ENCODE measurements at regions not wholly inside any gene's neighbourhood (a gene's known extent, or its start where the extent isn't known, plus 50 kb on each side); places are given as distances from the start of the nearest gene placed in this dataset.

DNA sequence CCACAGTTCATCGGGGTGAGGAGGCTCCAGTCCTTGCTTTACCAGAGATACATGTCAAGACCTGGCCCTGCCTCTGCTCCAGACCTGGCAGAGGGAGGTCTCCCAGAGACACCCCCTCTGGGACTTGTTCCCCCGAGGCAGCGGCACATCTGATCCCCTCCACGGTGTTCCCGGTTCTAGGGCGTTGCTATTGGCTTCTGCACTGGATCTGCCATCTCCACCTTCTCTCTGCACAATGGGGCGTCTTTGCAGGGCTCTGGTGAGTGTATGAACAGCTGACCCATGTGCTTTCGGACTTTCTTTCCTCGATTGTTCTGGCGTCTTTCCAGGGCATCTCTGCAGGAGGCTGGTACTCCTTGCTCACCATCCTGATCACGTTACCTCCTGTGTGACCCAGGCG lies 930.4 kb downstream of the TBC1D22A start:
- DNase-seq (ENCODE audit: low spot score) (no peak), FAIRE-seq (no peak)

DNA sequence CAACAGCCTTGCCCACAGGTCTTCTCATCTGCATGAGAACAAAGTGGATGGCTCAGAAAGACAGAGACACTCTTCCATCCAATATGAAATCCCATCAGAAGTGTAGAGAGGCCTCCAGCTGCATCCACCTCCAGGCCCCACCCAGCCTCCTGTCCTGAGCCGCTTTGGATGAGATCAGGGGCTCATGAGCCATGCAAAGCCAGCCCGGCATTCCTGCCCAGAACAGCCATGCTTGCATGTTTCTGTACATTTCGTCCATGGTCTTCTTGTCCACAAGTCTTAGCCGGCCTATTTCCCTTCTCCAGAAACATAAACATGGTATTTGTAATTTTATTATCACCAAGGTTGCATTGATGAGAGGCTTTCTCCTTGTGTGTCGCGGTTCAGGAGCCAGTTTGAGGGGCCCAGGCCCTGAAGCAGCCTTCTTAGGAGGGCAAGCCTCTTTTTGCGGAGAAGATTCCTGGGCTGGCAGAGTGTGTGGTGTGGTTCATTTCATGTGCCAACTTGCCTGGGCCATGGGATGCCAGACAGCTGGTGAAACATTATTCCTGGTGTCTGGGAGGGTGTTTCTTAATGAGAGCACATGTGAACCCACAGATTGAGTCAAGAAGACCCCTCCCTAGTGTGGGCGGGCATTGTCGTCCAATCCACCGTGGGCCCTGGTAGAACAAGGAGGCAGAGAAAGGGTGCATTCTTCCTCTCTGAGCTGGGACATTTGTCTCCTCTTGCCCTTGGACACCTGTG lies 928.9 kb downstream of the TBC1D22A start:
- DNase-seq (ENCODE audit: low spot score) = no peak
- no peak for FAIRE-seq

DNA sequence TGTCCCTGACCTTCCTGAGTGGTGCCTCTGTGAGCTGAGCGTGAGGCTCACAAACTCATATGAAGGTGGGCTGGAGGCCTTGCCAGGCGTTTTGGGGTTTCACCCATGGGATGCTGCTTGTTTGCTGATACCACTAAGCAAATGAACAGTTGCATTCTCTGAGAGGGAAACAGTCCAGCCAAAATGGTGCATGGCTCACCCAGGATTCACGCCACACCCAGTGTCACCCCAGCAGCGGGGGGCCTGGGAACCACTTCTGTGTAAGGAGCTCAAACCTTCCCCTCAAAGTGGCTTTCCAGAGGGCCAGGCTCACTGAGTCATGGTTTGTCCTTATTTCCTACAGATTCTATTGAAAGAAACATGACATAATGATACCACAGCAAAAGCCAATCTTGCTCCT lies 928.1 kb downstream of the TBC1D22A start:
- no peak for FAIRE-seq
- no peak for DNase-seq (ENCODE audit: low spot score)

DNA sequence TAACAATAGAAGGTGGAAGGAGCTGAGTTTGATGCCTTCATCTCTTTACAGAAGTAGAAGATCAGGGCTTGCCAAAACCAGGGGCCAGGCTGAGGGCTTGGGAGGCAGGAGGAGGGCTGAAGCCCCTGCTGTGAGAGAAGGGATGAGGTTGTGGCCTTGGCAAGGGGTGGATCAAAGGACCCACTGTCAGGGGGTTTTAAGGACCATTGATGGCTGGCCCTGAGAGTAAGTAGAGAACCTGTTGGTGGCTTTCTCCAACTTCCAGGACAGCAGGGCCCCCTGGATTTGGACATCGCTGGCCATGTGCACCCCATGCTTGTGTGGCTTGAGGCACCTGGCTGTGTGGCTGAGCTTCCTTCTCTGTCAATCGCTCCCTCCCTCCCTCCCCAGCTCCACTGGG lies 927.7 kb downstream of the TBC1D22A start:
- DNase-seq (ENCODE audit: low spot score) = no peak
- no peak for FAIRE-seq

DNA sequence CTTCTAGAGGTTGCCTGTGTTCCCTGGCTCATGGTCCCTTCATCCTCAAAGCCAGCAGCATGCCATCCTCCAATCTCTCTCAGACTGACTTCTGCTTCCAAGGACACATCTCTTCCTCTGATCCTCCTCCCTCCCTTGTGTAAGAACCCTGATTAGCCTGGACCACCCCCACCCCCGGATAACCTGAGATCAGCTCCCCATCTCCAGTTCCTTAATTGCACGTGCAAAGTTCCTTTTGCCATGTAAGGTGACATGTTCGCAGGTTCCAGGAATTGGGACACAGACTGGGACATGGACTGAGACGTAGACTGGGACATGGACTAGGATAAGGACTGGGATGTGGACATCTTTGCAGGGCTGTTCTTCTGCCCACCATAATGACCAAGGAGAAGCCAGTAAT lies 925.3 kb downstream of the TBC1D22A start:
- DNase-seq (ENCODE audit: low spot score) (no peak), FAIRE-seq (no peak)

DNA sequence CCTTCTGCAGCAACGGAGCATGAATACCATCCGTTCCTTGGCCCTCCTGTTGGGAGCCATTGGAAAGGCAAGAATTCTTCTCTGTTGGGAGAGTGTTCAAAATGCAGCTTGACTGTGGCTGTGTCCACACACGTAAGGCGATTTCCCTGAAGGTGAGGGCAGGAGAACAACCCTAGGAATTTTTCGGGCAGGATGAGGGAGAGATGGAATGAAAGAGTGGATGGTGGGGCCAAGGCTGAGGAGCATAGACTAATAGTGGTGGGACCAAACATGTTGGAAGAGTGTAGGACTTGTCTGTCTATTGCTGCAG lies 924.9 kb downstream of the TBC1D22A start:
- FAIRE-seq = no peak
- no peak for DNase-seq (ENCODE audit: low spot score)

DNA sequence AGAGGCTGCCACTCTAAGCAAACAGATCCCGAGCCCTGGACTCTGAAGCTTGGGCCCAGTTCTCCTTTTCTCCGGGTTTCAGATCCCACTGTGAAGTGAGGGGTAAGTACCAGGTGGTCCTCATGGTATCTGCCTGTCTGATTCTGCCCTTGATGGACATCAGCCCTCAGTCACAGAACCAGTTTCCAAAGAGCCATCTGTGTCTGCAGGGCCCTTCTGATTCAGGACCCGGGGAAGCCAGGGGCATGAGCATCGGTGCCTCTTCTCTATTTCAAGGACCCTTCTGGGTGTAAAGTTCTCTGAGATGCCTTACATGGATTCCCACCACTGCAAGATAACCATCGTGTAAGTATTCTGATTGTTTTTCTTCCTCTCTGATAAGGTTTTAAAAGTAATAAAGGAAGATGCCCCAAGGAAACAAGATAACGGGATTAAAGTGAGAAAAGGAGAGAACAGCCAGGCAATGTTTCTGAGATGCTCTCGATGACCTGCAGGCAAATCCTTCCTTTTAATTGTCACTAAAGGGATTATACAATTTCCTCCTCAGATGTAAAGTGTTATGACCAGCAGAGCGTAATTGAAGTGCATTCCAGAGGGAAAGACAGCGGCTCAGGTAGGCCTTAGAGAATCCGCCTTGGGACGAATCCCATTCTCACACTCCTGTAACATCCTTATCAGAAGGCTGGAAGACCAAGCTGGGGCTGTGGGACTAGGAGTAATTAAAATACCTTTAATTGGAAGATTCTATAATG lies 924.3 kb downstream of the TBC1D22A start:
- FAIRE-seq (no peak), DNase-seq (ENCODE audit: low spot score) (no peak)

DNA sequence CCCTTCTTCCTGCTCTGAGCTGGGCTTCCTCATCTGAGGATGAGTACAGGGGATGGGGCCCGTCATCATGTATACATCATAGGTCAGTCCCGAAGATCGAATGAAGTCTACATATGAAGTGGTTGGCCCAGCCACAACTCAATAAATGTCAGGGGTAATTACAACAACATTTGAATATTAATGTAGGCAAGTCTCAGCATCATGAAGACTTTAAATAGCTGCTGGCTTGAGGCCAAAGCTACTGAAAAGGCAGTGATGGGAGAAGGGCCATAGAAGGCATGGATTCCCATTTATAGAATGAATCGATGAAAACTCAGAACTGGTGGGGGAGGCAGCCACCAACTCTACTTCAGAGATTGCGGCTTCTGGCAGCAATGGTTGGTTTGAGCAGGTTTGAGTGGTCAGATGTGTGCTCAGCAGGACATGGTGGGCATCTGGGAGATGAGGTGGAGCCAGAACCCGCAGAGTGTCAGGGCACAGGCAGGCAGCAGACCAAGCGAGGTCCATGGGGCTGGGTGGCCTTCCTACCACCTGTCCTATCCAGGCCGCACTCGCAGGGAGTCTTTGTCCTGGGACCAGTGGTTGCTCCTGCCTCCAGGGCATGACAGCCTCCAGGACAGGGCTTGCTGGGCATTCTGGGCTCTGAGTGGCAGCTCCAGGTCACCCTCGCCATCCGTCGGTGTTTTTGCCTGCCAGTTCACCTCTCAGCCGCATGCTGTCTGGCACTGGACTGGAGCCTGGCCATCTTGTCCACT lies 919.1 kb downstream of the TBC1D22A start:
- FAIRE-seq (peak; percentile 5), DNase-seq (ENCODE audit: low spot score) (no peak)

DNA sequence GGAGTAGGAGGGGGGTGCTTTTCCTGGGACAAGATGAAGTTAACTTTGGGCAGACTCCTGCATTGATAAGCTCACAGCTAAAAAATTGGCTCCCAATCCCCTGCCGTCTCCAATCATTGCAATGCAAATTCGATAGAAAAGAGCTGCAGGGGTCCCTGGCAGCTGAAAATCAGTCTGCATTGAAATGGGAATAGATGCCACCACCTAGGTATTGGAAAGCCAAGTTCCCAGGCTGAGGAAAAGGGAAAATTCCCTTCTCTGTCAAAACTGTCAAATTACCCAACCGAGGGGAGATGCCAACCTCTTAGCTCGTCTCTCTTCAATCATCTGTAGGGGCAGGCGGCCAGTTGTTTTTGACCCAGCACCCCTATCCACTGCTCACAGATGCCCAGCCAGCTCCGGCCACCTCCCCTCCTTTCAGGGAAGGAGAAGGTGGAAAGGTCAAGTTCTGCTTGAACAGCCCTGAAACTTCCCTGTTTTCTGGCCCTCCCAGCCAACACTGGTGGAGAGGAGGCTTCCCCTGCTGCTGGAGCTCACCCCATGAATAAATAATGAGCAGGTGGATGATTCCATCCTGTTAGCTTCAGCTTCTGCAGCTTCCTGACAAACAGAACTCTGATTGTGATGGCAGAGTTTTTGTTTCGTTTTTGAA lies 916.3 kb downstream of the TBC1D22A start:
- FAIRE-seq (no peak), DNase-seq (ENCODE audit: low spot score) (no peak)

DNA sequence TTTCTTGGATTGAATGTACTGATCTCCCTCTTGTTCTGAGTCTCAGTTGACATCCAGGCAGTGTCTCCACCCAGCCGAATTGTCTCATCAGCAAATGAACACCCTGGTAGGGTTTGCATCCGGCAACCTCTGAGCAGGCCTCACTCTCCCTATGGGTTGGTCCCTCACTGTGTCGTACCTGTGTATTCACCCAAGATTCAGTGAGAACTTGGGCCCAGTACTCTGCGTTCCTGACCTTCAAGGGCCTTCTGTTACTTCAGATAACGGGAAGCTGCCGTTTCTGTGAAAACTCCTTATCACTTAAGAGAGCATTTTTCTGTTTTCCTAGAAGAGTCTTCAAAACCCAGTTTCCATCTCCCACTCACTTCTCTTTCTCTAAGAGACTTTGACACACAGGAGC lies 915.6 kb downstream of the TBC1D22A start:
- FAIRE-seq (no peak), DNase-seq (ENCODE audit: low spot score) (no peak)

DNA sequence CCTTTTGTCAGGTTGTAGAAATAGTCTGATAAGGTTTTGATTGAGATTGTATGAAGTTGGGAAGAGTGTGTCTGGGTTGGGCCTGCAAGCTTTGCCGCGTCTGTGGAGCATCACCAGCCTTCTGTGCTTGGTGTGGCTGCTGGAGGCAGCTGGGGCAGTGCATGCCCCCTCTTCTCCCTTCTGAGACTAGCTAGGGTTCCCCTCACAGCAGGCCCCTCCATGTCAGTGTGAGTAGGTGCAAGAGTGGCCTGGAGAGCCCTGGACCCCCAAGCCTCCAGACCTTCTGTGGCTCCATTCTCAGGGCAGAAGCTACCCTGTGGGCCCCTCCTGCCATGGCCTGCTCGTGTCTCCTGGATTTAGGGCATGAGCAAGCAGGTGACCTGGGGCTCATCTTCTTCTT lies 914.2 kb downstream of the TBC1D22A start:
- DNase-seq (ENCODE audit: low spot score) = no peak
- no peak for FAIRE-seq

DNA sequence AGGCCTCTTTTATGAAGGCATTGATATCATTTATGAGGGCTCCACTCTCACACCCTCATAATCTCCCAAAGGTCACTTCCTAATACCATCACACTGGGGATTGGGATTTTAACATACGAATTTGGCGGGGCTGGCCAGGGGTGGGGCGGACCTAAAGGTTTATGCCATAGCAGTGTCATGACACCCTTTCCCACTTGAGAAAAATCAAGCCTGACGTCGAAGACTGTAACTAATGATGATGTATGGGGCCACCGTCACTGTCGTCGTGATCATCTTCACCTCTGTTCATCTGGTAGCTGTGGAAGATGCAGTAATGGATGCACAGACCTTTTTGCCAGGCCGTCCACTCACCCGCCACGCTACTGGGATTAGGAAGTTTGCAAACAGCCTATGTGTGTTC lies 912.1 kb downstream of the TBC1D22A start:
- peak; percentile 13 for FAIRE-seq
- no peak for DNase-seq (ENCODE audit: low spot score)

DNA sequence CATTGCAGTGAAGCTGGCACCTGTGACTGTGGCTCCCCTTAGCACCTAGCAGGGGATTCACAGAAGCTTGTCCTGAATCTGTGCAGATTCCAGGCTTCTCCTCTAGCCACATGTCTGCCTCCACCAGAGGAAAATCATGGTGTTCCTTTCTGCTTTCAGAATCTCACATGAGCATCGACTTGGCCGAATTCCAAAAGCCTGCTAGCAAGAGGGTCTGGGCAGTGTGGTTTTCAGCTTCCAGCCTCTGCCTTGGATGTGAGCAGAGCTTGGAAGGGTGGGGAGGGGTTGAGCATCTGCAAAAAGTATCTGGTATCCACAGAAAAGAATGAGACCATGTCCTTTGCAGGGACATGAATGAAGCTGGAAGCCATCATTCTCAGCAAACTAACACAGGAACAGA lies 911.1 kb downstream of the TBC1D22A start:
- FAIRE-seq = peak; percentile 55
- DNase-seq (ENCODE audit: low spot score) = no peak

DNA sequence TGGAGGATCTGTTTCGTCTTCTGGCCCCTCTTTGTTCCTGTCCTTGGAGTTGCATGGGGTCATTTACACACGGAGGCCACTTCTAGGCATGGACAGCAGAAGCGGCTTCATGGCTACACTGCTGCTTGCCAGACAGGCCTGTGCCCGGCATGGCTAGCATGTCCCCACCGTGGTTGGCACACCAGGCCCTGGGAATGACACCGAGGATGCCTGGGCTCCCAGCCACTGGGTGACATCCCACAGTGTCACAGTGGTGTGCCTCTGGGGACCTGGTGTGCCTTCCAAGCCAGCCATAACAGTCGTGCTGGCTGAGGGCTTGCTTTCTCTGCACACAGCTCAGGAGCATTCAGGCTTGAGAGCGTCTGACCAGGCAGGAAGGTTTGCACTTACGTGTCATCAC lies 910.1 kb downstream of the TBC1D22A start:
- DNase-seq (ENCODE audit: low spot score) (no peak), FAIRE-seq (no peak)

DNA sequence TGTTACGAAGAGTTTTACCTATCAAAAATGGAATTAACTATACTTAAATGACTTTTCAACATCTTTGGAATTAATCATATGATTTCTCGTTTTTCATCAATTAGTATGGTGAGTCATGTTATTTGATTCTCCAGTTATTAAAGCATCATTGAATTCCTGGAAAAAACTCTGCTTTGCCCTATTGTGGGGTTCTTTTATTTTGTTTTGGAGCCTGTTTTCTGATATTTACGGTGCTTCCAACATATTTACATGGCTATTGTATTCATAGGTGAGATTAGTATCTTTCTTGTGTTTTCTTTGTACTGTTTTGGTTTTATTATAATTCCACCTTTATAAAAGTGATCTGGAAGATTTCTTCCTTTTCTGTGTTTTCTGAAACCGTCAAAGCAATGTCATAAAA lies 902.7 kb downstream of the TBC1D22A start:
- DNase-seq (ENCODE audit: low spot score) = no peak
- no peak for FAIRE-seq

DNA sequence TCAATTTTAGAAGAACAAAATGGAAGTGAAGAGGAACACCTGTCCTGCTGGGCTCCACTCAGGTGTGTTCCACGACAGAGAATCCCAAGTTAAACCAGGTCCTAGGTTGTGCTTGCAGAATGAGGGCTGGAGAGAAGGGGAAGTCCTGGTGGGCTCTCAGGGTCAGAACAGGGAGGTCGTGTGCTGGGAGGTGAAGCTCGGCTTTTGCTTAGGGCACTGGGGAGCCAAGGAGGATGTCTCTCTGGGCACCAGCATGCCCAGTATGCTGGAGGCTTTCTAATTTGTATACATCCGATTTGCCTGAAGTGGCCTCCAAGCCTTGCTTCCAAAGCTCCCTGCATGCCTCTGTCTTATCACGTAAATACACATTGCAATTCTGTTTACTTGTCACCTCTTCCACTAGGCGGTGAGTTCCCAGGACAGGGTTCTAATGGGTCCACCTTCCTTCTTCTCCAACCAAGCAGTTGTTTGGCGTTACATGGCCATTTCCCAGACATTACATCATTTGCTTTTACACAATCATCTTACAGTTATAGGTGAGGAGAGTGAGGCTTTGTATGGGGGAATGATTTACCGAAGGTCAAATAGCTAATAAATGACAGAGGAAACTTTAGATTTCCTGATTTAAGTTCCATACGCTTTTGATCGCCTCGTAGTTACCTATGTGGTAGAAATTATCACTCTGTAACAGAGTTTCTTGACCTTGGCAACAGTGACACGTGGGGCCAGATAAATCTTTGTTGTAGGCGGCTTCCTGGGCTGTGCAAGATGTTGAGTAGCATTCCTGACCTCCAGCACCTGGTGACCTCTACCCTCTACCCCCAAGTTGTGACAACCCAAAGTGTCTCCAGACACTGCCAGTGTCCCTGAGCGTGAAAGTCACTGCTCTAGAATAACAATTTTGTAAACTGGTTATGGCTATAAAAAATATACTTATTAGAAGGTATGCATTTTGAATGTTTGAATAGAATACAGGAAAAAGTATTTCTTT lies 901.5 kb downstream of the TBC1D22A start:
- FAIRE-seq = no peak
- no peak for DNase-seq (ENCODE audit: low spot score)

DNA sequence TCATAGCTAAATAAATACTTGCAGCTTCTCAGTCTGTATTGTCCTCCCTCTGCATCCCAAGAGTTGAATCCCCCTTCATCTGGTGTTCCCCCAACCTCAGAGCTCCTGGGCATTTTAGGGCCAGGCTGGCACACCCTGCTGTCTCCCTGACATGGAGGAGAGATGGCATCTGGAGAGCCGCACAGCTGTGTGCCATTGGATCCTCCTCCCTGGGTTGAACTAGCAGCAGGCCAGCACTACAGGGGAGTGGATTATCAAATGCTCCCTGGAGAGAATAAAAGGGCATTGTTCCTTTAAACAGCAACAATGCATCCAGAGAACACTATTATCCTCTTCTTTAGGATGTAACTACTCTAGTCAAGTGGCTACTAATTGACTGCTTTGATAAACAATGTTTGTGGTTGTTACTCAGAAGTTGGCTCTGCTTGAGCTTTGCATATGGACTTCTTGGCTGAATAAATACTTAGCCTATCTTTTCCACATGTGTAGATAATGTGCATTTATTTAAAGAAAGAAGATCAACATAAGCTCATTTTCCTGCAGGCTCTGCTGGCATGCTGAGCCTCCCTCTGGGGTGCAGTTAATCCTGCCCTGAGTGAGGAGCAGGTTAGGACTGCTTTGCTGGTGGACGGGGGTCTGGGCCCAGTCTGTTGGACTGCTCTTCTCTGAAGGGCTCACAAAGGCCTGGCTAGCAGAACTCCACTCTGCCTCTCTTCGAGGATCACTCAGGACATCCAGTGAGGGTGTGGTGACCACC lies 897.2 kb downstream of the TBC1D22A start:
- DNase-seq (ENCODE audit: low spot score) (no peak), FAIRE-seq (no peak)

DNA sequence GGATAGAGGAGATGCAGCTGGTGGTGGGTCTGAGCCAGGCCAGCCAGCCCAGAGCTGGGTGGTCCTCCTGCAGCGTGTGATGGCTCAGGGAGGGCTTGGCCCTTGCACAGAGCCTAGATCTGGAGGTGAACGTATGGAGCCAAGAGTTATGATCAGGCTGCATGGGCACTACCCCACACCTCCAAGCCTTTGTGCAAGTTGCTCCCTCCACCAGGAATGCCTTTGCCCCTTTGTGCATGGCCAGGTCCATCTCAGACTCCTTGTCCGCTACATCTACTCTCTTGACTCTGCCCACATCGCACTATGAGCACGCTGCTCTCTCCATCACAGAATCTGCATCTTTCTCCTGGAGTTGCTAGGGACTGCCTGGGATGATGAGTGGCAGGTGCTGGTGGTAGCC lies 895.7 kb downstream of the TBC1D22A start:
- no peak for DNase-seq (ENCODE audit: low spot score)
- no peak for FAIRE-seq

DNA sequence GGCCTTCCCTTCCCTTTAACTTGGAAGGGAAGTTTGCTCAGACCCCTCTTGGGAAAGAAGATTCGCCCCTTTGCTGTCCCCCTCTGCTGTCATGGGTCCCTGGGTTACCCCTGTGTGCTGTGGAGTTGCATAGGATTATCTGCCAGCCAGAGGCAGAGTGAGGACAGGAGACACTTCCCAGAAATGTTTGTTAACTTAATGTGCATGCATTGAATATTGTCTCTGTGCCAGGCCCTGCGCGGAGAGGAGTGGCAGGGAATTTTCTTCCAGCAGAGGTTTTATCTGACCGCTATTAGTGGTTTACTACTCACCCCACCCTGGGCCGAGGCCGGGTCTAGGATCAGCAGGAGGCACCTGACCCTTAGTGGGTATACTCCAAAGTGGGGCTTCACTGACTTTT lies 894.8 kb downstream of the TBC1D22A start:
- DNase-seq (ENCODE audit: low spot score) (no peak), FAIRE-seq (no peak)

DNA sequence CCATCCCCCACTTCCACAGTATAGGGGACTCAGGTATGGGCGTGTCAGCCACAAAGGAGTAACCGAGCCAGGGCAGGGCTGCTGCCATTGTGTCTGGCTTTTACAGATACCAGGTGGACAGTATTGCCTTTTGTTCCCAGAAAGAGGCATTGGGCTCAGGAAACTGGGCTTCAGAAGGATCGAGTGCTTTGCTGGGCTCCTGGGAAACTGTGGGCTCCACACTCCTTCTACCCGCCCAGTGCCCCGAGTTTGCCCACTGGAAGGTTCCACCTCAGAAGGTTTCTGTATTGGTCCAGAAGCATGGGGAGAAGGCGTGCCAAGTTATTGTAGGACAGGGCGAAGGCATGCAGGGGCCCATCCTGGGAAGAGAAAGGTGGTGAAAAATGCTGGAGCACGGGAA lies 894.4 kb downstream of the TBC1D22A start:
- FAIRE-seq (no peak), DNase-seq (ENCODE audit: low spot score) (no peak)
